ENCODE measurements at regions not wholly inside any gene's neighbourhood (a gene's known extent, or its start where the extent isn't known, plus 50 kb on each side); places are given as distances from the start of the nearest gene placed in this dataset.
A peak's percentile ranks its signal among the peaks of the same experiment; 100 is the strongest.

- peak; percentile 6 for DNase-seq (ENCODE audit: low spot score)
- Histone ChIP-seq H3K4me2 (ENCODE audit: low read depth, low read length) (no peak overlapping the region), H3K4me3 (replicated peaks in 1 of 3; ENCODE audit: insufficient read depth in 1 of 3, low read depth in 2 of 3, low read length in 3 of 3) (no peak overlapping the region), H2AFZ (ENCODE audit: low read length) (no peak overlapping the region), H3K27ac (ENCODE audit: extremely low read length, insufficient read depth, low read length) (no peak overlapping the region), H3K27me3 (ENCODE audit: control insufficient read depth in 1 of 2, insufficient read depth in 2 of 2, low read length in 2 of 2) (0 out of 5 replicates have a peak, but pooled peaks cover 1 to 3% of the 10 kb centered on the region in 2 experiments), H3K9ac (ENCODE audit: insufficient read depth, low read depth, low read length) (no peak overlapping the region), H3K36me3 (replicated peaks in 1 of 2; ENCODE audit: control insufficient read depth in 1 of 2, insufficient read depth in 2 of 2, low read length in 2 of 2) (no peaks in the 10 kb centered on the region), H3K9me3 (ENCODE audit: low read length) (no peaks in the 10 kb centered on the region), H3K79me2 (ENCODE audit: insufficient read depth, low read length) (no peaks in the 10 kb centered on the region), H3K4me1 (ENCODE audit: insufficient read depth, low read length) (peaks cover 7% of the 10 kb centered on the region), H4K20me1 (ENCODE audit: insufficient read depth, low read length) (no peaks in the 10 kb centered on the region)
- intact Hi-C loops (cut with micrococcal nuclease; ENCODE audit: unreplicated experiment) = no loop called here
- CTCF ChIA-PET (ENCODE audit: low intra/inter-chr PET ratio, low total read pairs) = no interaction called here
- FAIRE-seq = no peak
- POLR2A ChIA-PET = no interaction called here
- in situ Hi-C loops (cut with HindIII; ENCODE audit: extremely low pct_ligation_motif_present, low pct_unique_long_range_greater_than_20kb) = no loop called here
- peak; percentile 77 for ATAC-seq
- no TSS peak for BruUV-seq (replicated peaks)
- TF ChIP-seq KDM5B (CRISPR knock-in tag; IDR thresholded peaks at IDR 0.05; ENCODE audit: borderline replicate concordance) (no peak), HOXA9 (CRISPR knock-in tag; IDR thresholded peaks at IDR 0.05; ENCODE audit: borderline replicate concordance) (no peak), ZNF557 (CRISPR knock-in tag; IDR thresholded peaks at IDR 0.05) (no peak), DBP (CRISPR knock-in tag; IDR thresholded peaks at IDR 0.05; ENCODE audit: not compliant biosample characterization) (no peak), ZNF597 (CRISPR knock-in tag; IDR thresholded peaks at IDR 0.05) (no peak), BCL6 (CRISPR knock-in tag; IDR thresholded peaks at IDR 0.05) (0 out of 2 replicates have a peak, but pooled peaks have one; percentile 14), DMAP1 (CRISPR knock-in tag; IDR thresholded peaks at IDR 0.05) (no peak), SOX5 (CRISPR knock-in tag; IDR thresholded peaks at IDR 0.05; ENCODE audit: borderline replicate concordance) (0 out of 2 replicates have a peak, but pooled peaks have one; percentile 27), E2F2 (CRISPR knock-in tag; IDR thresholded peaks at IDR 0.05; ENCODE audit: borderline replicate concordance) (no peak), RARA (CRISPR knock-in tag; IDR thresholded peaks at IDR 0.05) (peak; percentile 80), NR2F2 (IDR thresholded peaks at IDR 0.05; ENCODE audit: borderline replicate concordance, low read depth) (no peak), USF2 (IDR thresholded peaks at IDR 0.05; ENCODE audit: low read depth, low read length) (no peak), USF2 (CRISPR knock-in tag; IDR thresholded peaks at IDR 0.05; ENCODE audit: borderline replicate concordance) (no peak), ZSCAN5A (CRISPR knock-in tag; IDR thresholded peaks at IDR 0.05; ENCODE audit: borderline replicate concordance) (no peak), SMAD9 (CRISPR knock-in tag; IDR thresholded peaks at IDR 0.05) (no peak), FOXP1 (IDR thresholded peaks at IDR 0.05) (no peak), FOXP1 (CRISPR knock-in tag; IDR thresholded peaks at IDR 0.05) (peak; percentile 63), HNF4A (CRISPR knock-in tag; IDR thresholded peaks at IDR 0.05) (peak; percentile 49), HDAC1 (CRISPR knock-in tag; IDR thresholded peaks at IDR 0.05) (peak; percentile 45; the same call in 1 of the 2 replicates), TRIM24 (CRISPR knock-in tag; IDR thresholded peaks at IDR 0.05) (no peak)
These were observed 233.4 kb downstream of the MTX2 start for GRCh38 chr2:176502619-176503018.

Data from HepG2 (cell line).